Right lobe of liver (tissue), 4 donors: ENCODE measurements at regions not wholly inside any gene's neighbourhood (a gene's known extent, or its start where the extent isn't known, plus 50 kb on each side); places are given as distances from the start of the nearest gene placed in this dataset.
"Not testable (repeated sequence)": the region's sequence is repeated elsewhere in the genome, so short reads cannot be mapped to it uniquely, and the experiment has no call there.

Source experiments
- CTCF ChIP-seq, 4 donors: fragments of 200-600 bp in 3 of 4; fragments of 450-650 bp in 1 of 4; IDR thresholded peaks; one replicate each; pipeline versions ENCODE4 v1.5.1 to v1.8.0; 2016 to 2022; ENCODE audit warnings: antibody characterized with exemption in 4 of 4, mild to moderate bottlenecking in 2 of 4
- POLR2A ChIP-seq: fragments of 450-650 bp; IDR thresholded peaks from one replicate; pipeline ENCODE4 v1.6.1; 2017; ENCODE audit warnings: antibody characterized with exemption, mild to moderate bottlenecking
- donor health status: DM: no; HTN: no; CAD: no.
- donor health status: DM: no; HTN: no; CAD: no.
- donor health status: DM: no; HTN: yes; CAD: no.

- not testable (repeated sequence) for TF ChIP-seq CTCF (IDR thresholded peaks at IDR 0.05); POLR2A
Observed at GRCh38 chr17:22213169-22213568, 520.8 kb downstream of the KCNJ18 start.
